Endodermal cell (in vitro differentiated cells): ENCODE measurements at regions not wholly inside any gene's neighbourhood (a gene's known extent, or its start where the extent isn't known, plus 50 kb on each side); places are given as distances from the start of the nearest gene placed in this dataset.

ENCODE experiments used
- DNase-seq: peaks from one replicate; pipeline ENCODE4 v3.0.0-alpha.2; 2017
- H3K27ac ChIP-seq: 2 replicates; pipeline ENCODE4 v1.5.1; 2013; ENCODE audit warnings: mild to moderate bottlenecking, low read depth, low read length, moderate library complexity
- H3K27me3 ChIP-seq: 2 replicates; pipeline ENCODE4 v1.6.1; 2013; ENCODE audit warnings: mild to moderate bottlenecking, low read length, moderate library complexity; ENCODE audit not compliant: insufficient read depth, control insufficient read depth, poor library complexity, severe bottlenecking
- H3K36me3 ChIP-seq: 2 replicates; pipeline ENCODE4 v1.7.0; 2013; ENCODE audit warnings: mild to moderate bottlenecking, low read length, moderate library complexity; ENCODE audit not compliant: control insufficient read depth, insufficient read depth
- H3K4me1 ChIP-seq: one replicate; pipeline ENCODE4 v1.7.0; 2013; ENCODE audit warnings: low read length; ENCODE audit not compliant: control insufficient read depth, insufficient read depth
- H3K4me3 ChIP-seq: 2 replicates; pipeline ENCODE4 v1.5.1; 2013; ENCODE audit warnings: mild to moderate bottlenecking, low read length, moderate library complexity
- H3K9ac ChIP-seq: 2 replicates; pipeline ENCODE4 v1.6.1; 2013; ENCODE audit warnings: mild to moderate bottlenecking, low read length, moderate library complexity; ENCODE audit not compliant: poor library complexity, severe bottlenecking; ENCODE audit errors: extremely low read depth
- H3K9me3 ChIP-seq: 2 replicates; pipeline ENCODE4 v1.6.1; 2013; ENCODE audit warnings: mild to moderate bottlenecking, low read length, moderate library complexity; ENCODE audit not compliant: control insufficient read depth
- H3K27ac Mint-ChIP-seq: 2 replicates; pipeline ENCODE4 v1.8.0; 2020; ENCODE audit warnings: mixed read lengths
- H3K27me3 Mint-ChIP-seq: 2 replicates; pipeline ENCODE4 v1.8.0; 2021; ENCODE audit warnings: mild to moderate bottlenecking, mixed read lengths; ENCODE audit not compliant: insufficient read depth
- H3K36me3 Mint-ChIP-seq: 2 replicates; pipeline ENCODE4 v1.8.0; 2020; ENCODE audit warnings: low read depth, mixed read lengths
- H3K4me1 Mint-ChIP-seq: 2 replicates; pipeline ENCODE4 v1.8.0; 2020; ENCODE audit warnings: mixed read lengths
- H3K4me3 Mint-ChIP-seq: 2 replicates; pipeline ENCODE4 v1.8.0; 2020; ENCODE audit warnings: mild to moderate bottlenecking, moderate library complexity, mixed read lengths
- H3K9me3 Mint-ChIP-seq: 2 replicates; pipeline ENCODE4 v1.8.0; 2020; ENCODE audit warnings: mild to moderate bottlenecking, mixed read lengths
- CTCF ChIP-seq: fragments of 200-600 bp; sonication (generic); conservative IDR thresholded peaks from 2 replicates; pipeline ENCODE4 v1.5.0; 2021; ENCODE audit warnings: antibody characterized with exemption, mild to moderate bottlenecking
- WGBS, 2 experiments: methylation state at CpG; one replicate each; pipeline versions ENCODE4 v1.1.5 to v1.1.7; 2013; ENCODE audit warnings: missing lambda C conversion rate in 2 of 2, mixed read lengths in 1 of 2; ENCODE audit not compliant: insufficient coverage in 1 of 2, insufficient read length in 1 of 2; 5-methylcytosine and 5-hydroxymethylcytosine counted together

DNA sequence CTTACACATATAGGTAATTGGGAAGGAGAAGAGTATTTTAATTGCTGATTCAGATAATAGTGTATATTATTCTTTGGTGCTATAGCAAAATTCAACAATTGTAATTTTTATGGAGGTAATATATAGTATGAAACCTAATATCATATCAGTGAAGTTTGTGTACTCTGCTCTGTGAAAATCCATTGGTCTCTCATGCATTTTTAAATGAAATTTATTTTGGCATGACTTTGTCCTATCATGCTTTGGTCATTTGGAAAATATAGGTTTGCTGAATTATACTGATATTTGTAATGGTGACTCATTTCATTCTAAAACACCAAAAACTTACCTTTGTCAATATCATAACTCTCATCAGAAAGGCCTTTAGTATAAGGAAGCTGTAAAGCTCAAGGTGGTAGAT is 962.0 kb upstream of the NOVA1 start:
- no peak overlapping the region for H3K27ac ChIP-seq

GRCh38 chr14:27566843-27567382 is 969.1 kb upstream of the NOVA1 start:
- no peak overlapping the region for H3K4me3 ChIP-seq
- 100% methylated on average over 1 of the region's 1 CpG; no CpG with 5 or more reads in 1 of the 2 experiments for WGBS, 2 experiments
- H3K9ac ChIP-seq, result no peak overlapping the region
- Mint-ChIP-seq H3K27me3 (no peaks in the 10 kb centered on the region), H3K9me3 (no peaks in the 10 kb centered on the region), H3K36me3 (no peaks in the 10 kb centered on the region), H3K4me3 (no peak overlapping the region), H3K27ac (no peak overlapping the region), H3K4me1 (no peaks in the 10 kb centered on the region)
- no peak for TF ChIP-seq CTCF
- no peaks in the 10 kb centered on the region for H3K36me3 ChIP-seq
- no peaks in the 10 kb centered on the region for H3K27me3 ChIP-seq
- no peak overlapping the region for H3K27ac ChIP-seq
- DNase-seq, result no peak
- no peaks in the 10 kb centered on the region for H3K9me3 ChIP-seq
- no peaks in the 10 kb centered on the region for H3K4me1 ChIP-seq

More for the DNA sequence above, 962.0 kb upstream of the NOVA1 start:
- no peak overlapping the region for H3K27ac Mint-ChIP-seq
- no peaks in the 10 kb centered on the region for H3K9me3 Mint-ChIP-seq
- Histone ChIP-seq H3K9ac (no peak overlapping the region), H3K27me3 (no peaks in the 10 kb centered on the region), H3K4me3 (no peak overlapping the region), H3K9me3 (no peaks in the 10 kb centered on the region), H3K4me1 (no peaks in the 10 kb centered on the region), H3K36me3 (no peaks in the 10 kb centered on the region)
- H3K4me1 Mint-ChIP-seq, result no peaks in the 10 kb centered on the region
- no peak overlapping the region for H3K4me3 Mint-ChIP-seq
- TF ChIP-seq CTCF, result no peak
- no peaks in the 10 kb centered on the region for H3K36me3 Mint-ChIP-seq
- H3K27me3 Mint-ChIP-seq, result no peaks in the 10 kb centered on the region
- no peak for DNase-seq

GRCh38 chr14:27573018-27573417 is 975.2 kb upstream of the NOVA1 start:
- peaks cover 3% of the 10 kb centered on the region for H3K4me1 Mint-ChIP-seq
- no peaks in the 10 kb centered on the region for H3K9me3 Mint-ChIP-seq
- no peak for DNase-seq

More at GRCh38 chr14:27573018-27573417, 975.2 kb upstream of the NOVA1 start:
- no peaks in the 10 kb centered on the region for H3K36me3 ChIP-seq
- H3K9ac ChIP-seq, result no peak overlapping the region
- no peaks in the 10 kb centered on the region for H3K36me3 Mint-ChIP-seq
- no peak overlapping the region for H3K4me3 Mint-ChIP-seq
- WGBS, 2 experiments, result 91 to 100% methylated on average over 1 to 2 of the region's 2 CpGs
- no peaks in the 10 kb centered on the region for H3K27me3 ChIP-seq
- H3K4me1 ChIP-seq, result no peaks in the 10 kb centered on the region
- no peaks in the 10 kb centered on the region for H3K9me3 ChIP-seq
- no peak overlapping the region for H3K4me3 ChIP-seq
- no peaks in the 10 kb centered on the region for H3K27me3 Mint-ChIP-seq
- H3K27ac ChIP-seq, result no peak overlapping the region
- no peak overlapping the region for H3K27ac Mint-ChIP-seq
- no peak for TF ChIP-seq CTCF
